Mucosa of stomach (tissue), 1 donor: ENCODE measurements at regions not wholly inside any gene's neighbourhood (a gene's known extent, or its start where the extent isn't known, plus 50 kb on each side); places are given as distances from the start of the nearest gene placed in this dataset.

Experiments used
- H3K27me3 ChIP-seq: one replicate; pipeline ENCODE4 v1.7.0; 2013; ENCODE audit warnings: mild to moderate bottlenecking, low read length; ENCODE audit not compliant: control insufficient read depth, insufficient read depth
- H3K36me3 ChIP-seq: one replicate; pipeline ENCODE4 v1.7.0; 2013; ENCODE audit warnings: low read length; ENCODE audit not compliant: control insufficient read depth, insufficient read depth
- H3K4me1 ChIP-seq: one replicate; pipeline ENCODE4 v1.7.0; 2013; ENCODE audit warnings: mild to moderate bottlenecking, low read length; ENCODE audit not compliant: control insufficient read depth, insufficient read depth
- H3K4me3 ChIP-seq: one replicate; pipeline ENCODE4 v1.7.0; 2013; ENCODE audit warnings: low read length
- H3K9ac ChIP-seq: one replicate; pipeline ENCODE4 v1.7.0; 2013; ENCODE audit warnings: mild to moderate bottlenecking, low read length, moderate library complexity
- H3K9me3 ChIP-seq: one replicate; pipeline ENCODE4 v1.7.0; 2013; ENCODE audit warnings: mild to moderate bottlenecking, low read length, moderate library complexity; ENCODE audit not compliant: control insufficient read depth
- donor health status: Pancreatic carcinoma.

DNA sequence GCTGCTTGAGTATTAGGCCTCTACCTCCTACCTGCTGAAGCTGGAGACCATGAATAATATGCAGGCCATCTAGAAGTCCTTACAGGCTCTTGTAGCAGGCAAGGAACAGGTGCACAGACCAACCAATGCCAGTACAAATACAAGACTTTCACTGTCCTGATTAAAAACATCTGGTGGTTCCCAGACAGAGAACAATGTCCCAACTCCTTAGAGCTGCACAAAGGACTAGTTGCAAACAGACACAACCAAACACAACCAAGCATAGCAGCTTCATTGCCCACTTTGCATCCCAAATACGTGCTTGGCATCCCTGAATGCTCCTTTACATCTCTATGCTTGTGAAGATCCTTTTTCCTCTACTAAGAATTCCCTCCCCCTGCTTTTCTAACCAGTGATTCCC is 98.1 kb upstream of the CXADR start:
- Histone ChIP-seq H3K4me1 (no peaks in the 10 kb centered on the region), H3K9ac (no peak overlapping the region), H3K36me3 (no peaks in the 10 kb centered on the region), H3K4me3 (no peak overlapping the region), H3K9me3 (no peaks in the 10 kb centered on the region), H3K27me3 (no peaks in the 10 kb centered on the region)

DNA sequence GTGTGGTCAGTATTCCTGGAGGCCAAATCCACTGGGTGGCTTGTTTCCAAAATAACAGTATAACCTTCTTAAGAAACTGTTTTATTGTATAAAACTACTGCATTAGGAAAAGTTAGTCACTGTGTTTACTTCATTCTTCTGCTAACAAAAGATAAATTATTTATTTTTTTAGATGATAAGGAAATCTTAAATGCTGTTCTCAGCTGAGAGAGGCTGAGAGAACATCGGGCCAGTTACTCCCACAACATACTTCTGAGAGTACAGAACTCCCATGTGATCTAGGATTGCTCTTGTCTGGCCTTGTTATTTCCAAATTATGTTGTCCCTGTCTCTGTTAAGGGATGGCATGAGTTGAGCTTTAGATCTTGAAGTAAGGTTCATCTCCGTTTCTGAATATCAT is 96.7 kb upstream of the CXADR start:
- Histone ChIP-seq H3K9ac (no peak overlapping the region), H3K27me3 (no peaks in the 10 kb centered on the region), H3K4me1 (no peaks in the 10 kb centered on the region), H3K36me3 (no peaks in the 10 kb centered on the region), H3K4me3 (no peak overlapping the region), H3K9me3 (no peaks in the 10 kb centered on the region)

DNA sequence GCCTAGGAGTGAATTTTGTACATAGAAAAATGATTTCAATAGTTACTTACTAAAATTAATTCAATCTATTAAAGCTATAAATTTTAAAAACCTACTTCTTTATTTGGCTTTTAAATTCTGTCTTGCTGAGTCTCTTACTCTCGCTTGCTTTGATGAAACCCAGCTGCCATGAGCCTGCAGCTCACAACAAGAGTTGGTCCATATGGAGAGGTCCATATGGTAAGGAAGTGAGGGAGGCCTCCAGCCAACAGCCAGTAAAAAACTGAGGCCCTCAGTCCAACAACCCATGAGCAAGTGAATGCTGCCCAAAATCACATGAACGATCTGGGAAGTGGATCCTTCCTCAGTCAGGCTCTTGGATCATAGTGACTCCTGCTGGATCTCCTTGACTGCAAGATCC is 89.9 kb upstream of the CXADR start:
- no peaks in the 10 kb centered on the region for H3K36me3 ChIP-seq
- no peaks in the 10 kb centered on the region for H3K9me3 ChIP-seq
- no peaks in the 10 kb centered on the region for H3K27me3 ChIP-seq
- H3K4me3 ChIP-seq: no peak overlapping the region
- H3K4me1 ChIP-seq: no peaks in the 10 kb centered on the region
- H3K9ac ChIP-seq: no peak overlapping the region

DNA sequence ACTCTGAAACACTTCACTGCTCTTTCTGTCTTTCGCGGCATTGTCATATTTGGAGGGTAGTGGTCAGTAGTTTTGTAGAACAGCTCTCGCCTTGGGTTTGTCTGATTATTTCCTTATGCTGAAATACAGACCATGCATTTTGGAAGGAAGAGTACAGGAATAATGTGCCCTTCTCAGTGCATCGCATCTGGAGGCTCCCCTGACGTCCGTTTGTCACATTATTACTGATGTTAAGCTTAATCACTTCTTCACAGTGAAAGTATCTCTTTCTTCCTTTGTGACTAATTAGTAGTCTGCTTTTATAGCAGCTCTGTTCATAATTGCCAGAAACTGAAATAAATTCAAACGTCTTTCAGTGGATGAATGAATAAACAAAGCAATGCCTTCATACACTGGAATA is 85.7 kb upstream of the CXADR start:
- Histone ChIP-seq H3K4me3 (no peak overlapping the region), H3K27me3 (no peaks in the 10 kb centered on the region)

DNA sequence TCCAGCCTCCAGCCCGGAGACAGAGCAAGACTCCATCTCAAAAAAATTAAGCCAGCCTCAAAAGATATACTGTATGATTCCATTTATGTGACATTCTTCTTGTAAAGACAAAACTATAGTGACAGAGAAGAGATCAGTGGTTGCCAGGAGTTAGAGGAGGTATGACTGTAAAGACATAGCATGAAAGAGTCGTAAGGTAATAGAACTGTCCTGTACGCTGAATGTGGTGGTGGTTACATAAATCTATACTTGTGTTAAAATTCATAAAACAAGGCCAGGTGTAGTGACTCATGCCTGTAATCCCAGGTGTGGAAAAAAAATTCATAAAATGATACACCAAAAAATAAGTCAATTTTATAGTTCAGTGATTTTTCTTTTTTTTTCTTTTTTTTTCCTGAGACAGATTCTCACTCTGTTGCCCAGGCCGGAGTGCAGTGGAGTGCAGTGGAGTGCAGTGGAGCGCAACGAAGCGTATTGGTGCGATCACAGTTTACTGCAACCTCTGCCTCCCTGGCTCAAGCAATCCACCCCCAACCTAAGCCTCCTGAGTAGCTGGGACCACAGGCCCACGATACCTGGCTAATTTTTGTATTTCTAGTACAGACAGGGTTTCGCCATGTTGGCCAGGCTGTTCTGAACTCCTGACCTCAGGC is 84.9 kb upstream of the CXADR start:
- Histone ChIP-seq H3K9ac (no peak overlapping the region), H3K4me3 (no peak overlapping the region), H3K36me3 (no peaks in the 10 kb centered on the region), H3K9me3 (no peaks in the 10 kb centered on the region), H3K4me1 (peaks cover 6% of the 10 kb centered on the region), H3K27me3 (no peaks in the 10 kb centered on the region)

More for the DNA sequence above, 85.7 kb upstream of the CXADR start:
- H3K4me1 ChIP-seq: peaks cover 6% of the 10 kb centered on the region
- H3K9me3 ChIP-seq: no peaks in the 10 kb centered on the region
- H3K36me3 ChIP-seq: no peaks in the 10 kb centered on the region
- no peak overlapping the region for H3K9ac ChIP-seq

DNA sequence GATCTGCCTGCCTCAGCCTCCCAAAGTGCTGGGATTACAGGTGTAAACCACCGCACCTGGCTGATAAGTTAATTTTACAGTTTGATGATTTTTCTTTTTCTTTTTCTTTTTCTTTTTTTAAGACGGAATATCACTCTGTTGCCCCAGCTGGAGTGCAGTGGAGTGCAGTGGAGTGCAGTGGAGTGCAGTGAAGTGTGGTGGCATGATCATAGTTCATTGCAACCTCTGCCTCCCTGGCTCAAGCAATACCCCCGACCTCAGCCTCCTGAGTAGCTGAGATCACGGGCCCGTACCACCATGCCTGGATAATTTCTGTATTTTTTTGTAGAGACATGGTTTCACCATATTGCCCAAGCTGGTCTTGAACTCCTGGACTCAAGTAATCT is 84.4 kb upstream of the CXADR start:
- no peak overlapping the region for H3K4me3 ChIP-seq
- H3K36me3 ChIP-seq: no peaks in the 10 kb centered on the region
- H3K9ac ChIP-seq: no peak overlapping the region
- no peaks in the 10 kb centered on the region for H3K27me3 ChIP-seq
- H3K4me1 ChIP-seq: peaks cover 6% of the 10 kb centered on the region
- no peaks in the 10 kb centered on the region for H3K9me3 ChIP-seq

DNA sequence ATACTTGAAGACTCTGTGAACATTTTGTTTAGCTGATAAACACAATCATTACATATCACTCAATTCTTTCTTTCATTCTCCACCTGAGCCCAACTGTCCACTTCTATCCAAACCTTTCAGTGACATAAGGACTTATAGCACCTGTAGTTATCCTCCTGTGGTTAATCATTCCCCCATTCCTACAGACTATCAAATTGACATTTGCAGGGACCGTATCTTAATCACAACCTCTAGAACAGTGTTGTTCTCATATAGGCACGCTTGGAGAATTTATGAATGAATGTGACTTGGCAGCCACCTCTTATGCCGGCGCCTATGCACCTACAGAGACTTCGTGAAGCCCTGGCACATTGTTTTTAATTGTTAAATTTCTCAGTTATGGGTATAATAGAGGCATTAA is 83.9 kb upstream of the CXADR start:
- no peaks in the 10 kb centered on the region for H3K36me3 ChIP-seq
- H3K4me1 ChIP-seq: peaks cover 6% of the 10 kb centered on the region
- no peaks in the 10 kb centered on the region for H3K9me3 ChIP-seq

DNA sequence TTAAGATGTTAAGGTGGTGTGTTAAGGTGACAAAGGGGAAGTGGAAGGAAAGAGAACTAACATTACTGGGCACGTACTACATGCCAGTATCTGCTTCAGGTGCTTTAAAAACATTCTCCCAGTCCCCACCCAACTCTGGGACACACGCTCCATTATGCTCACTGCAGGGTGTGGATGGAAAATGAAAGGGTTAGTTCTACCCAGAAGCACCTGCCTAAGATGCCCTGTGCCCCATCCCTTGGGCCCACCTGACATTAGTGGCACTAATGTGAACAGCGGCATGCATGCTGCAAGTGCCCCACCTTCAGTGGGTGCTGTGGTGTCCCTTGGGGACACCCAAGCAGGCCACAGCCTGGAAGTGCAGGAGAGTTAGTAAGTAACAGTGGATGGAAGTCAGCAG is 82.9 kb upstream of the CXADR start:
- H3K36me3 ChIP-seq: no peaks in the 10 kb centered on the region
- no peak overlapping the region for H3K4me3 ChIP-seq
- H3K4me1 ChIP-seq: peaks cover 6% of the 10 kb centered on the region
- no peaks in the 10 kb centered on the region for H3K27me3 ChIP-seq
- H3K9ac ChIP-seq: no peak overlapping the region
- no peaks in the 10 kb centered on the region for H3K9me3 ChIP-seq

More for the DNA sequence above, 83.9 kb upstream of the CXADR start:
- Histone ChIP-seq H3K27me3 (no peaks in the 10 kb centered on the region), H3K4me3 (no peak overlapping the region), H3K9ac (no peak overlapping the region)

DNA sequence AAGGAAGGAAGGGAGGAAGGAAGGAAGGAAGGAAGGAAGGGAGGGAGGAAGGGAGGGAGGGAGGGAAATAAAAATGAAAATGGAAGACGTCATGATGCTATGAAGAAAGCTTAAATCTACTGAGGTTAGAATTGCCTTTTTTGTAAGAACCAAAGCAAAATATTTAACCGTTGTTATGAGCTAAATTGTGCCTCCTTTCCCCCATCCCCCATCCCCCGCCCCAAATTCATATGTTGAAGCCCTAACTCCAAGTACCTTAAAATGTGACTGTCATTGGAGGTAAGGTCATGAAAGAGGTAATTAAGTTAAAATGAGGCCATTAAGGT is 80.1 kb upstream of the CXADR start:
- Histone ChIP-seq H3K9me3 (no peaks in the 10 kb centered on the region), H3K4me1 (peaks cover 16% of the 10 kb centered on the region), H3K4me3 (no peak overlapping the region), H3K27me3 (no peaks in the 10 kb centered on the region), H3K9ac (no peak overlapping the region), H3K36me3 (no peaks in the 10 kb centered on the region)

DNA sequence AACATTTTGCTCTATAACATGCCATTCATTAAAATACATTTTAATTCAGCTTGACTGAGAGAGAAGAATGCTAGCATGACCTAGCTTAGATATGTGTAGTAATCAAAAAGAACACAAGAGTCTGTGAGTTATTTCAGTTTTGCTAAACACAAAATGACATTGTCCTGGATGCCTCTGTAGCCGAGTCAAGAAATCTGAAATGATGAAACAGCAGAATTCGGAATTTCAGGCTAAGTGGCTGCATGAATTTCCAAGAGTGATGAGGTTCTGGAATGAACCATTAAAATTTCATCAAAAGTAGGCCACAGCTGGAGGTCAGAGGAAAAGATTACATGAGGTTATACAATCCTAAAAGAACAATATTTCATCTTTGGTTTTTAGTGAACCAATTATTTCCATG is 79.1 kb upstream of the CXADR start:
- H3K27me3 ChIP-seq: no peaks in the 10 kb centered on the region
- H3K9ac ChIP-seq: no peak overlapping the region
- peaks cover 16% of the 10 kb centered on the region for H3K4me1 ChIP-seq
- H3K9me3 ChIP-seq: no peaks in the 10 kb centered on the region
- H3K4me3 ChIP-seq: no peak overlapping the region
- H3K36me3 ChIP-seq: no peaks in the 10 kb centered on the region

DNA sequence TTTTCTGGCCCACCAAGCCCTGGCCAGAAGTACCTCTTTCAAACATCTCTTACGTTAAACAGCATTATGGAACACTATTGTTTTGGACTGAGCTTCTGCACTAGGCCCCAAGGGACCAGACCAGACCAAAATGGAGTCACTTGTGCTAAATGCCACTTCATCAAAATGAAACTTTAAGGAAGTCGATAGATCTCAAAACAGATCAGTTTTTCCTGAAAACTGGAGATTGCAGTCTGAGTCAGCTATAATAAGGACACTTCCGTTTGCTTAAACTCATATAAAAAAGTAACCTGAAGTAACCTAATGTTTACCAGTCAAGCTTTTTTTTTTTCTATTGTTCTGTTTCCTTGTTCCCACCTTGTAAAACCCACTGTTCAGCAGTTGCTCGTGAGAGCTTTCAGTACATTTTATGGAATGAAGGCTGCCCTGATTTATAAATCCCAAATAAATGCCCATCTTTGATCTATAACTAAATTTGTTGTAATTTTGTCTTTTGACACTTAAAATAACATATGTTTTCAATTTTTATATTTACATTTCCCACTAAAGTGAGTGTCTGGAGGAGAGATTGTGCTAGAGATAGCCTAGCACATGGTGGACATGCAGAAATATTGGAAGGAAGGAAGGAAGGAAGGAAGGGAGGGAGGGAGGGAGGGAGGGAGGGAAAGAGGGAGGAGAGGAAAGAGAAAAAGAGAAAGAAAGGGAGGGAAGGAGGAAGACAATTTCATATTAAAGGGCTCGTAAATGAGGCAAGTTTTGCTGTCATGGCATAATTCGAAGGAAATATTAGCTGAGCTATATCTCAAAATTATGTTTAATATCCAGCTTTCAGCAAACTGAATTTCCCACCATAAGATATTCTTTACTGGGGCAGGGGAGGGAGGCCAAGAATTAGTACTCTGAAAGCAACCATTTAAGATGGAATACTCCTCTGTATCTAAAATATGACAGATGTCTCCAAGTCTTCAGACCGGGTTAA is 77.0 kb upstream of the CXADR start:
- Histone ChIP-seq H3K9ac (no peak overlapping the region), H3K9me3 (no peaks in the 10 kb centered on the region), H3K4me1 (peaks cover 13% of the 10 kb centered on the region), H3K27me3 (no peaks in the 10 kb centered on the region), H3K36me3 (no peaks in the 10 kb centered on the region), H3K4me3 (no peak overlapping the region)

DNA sequence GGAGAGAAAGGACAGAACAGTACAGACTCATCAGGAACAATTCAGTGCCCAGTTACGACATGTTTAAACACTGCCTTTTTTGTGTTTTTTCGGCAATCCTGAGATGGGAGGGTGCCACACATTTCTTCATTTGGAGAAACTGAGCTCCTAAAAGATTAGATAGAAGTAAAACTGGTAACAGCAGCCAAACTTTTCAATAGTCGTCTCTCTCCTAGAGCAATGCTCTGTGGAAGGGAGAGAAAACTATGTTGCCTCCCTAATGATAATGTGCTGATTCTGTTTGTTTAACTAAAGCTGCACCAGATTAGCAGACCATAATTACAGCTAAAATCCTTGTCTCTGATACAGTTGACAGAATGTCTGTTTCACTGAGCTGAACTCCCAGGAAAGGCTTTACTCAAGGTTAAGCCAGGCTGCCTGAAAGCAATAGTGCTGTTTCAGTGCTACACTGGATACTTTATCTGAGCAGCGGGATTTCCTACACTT is 76.2 kb upstream of the CXADR start:
- Histone ChIP-seq H3K9ac (peak overlapping the region; percentile 32), H3K9me3 (no peaks in the 10 kb centered on the region), H3K4me3 (no peak overlapping the region), H3K27me3 (no peaks in the 10 kb centered on the region), H3K4me1 (peaks cover 21% of the 10 kb centered on the region), H3K36me3 (no peaks in the 10 kb centered on the region)
